Glutamatergic neuron (in vitro differentiated cells): ENCODE measurements at regions not wholly inside any gene's neighbourhood (a gene's known extent, or its start where the extent isn't known, plus 50 kb on each side); places are given as distances from the start of the nearest gene placed in this dataset.

ENCODE experiments used
- DNase-seq: peaks from one replicate; pipeline ENCODE4 v3.0.0; 2022
- H3K27ac Mint-ChIP-seq: one replicate; pipeline ENCODE4 v1.8.0; 2020; ENCODE audit warnings: mild to moderate bottlenecking, mixed read lengths, inconsistent platforms; ENCODE audit not compliant: unreplicated experiment
- H3K27me3 Mint-ChIP-seq: one replicate; pipeline ENCODE4 v1.8.0; 2020; ENCODE audit warnings: mild to moderate bottlenecking, moderate library complexity, mixed read lengths, inconsistent platforms; ENCODE audit not compliant: unreplicated experiment
- H3K36me3 Mint-ChIP-seq: one replicate; pipeline ENCODE4 v1.8.0; 2020; ENCODE audit warnings: mild to moderate bottlenecking, mixed read lengths, inconsistent platforms; ENCODE audit not compliant: unreplicated experiment
- H3K4me1 Mint-ChIP-seq: one replicate; pipeline ENCODE4 v1.8.0; 2020; ENCODE audit warnings: mild to moderate bottlenecking, low read depth, mixed read lengths, inconsistent platforms; ENCODE audit not compliant: unreplicated experiment
- H3K4me3 Mint-ChIP-seq: one replicate; pipeline ENCODE4 v1.8.0; 2020; ENCODE audit warnings: mild to moderate bottlenecking, mixed read lengths, inconsistent platforms; ENCODE audit not compliant: unreplicated experiment
- H3K9me3 Mint-ChIP-seq: one replicate; pipeline ENCODE4 v1.8.0; 2020; ENCODE audit warnings: mild to moderate bottlenecking, moderate library complexity, mixed read lengths, inconsistent platforms; ENCODE audit not compliant: unreplicated experiment
- TF ChIP-seq, protein P1 (sequence below): fragments of 200-600 bp; sonication (generic); IDR thresholded peaks from one replicate; pipeline ENCODE4 v1.5.0; 2021; ENCODE audit not compliant: partially characterized antibody, unreplicated experiment

GRCh38 chr2:196322973-196323810, 151.8 kb upstream of the STK17B start:
- DNase-seq, result no peak
- Mint-ChIP-seq H3K4me1 (peaks cover 4% of the 10 kb centered on the region), H3K36me3 (peaks cover 5% of the 10 kb centered on the region)

GRCh38 chr2:196324211-196324610, 152.8 kb upstream of the STK17B start:
- TF ChIP-seq, protein P1, sequence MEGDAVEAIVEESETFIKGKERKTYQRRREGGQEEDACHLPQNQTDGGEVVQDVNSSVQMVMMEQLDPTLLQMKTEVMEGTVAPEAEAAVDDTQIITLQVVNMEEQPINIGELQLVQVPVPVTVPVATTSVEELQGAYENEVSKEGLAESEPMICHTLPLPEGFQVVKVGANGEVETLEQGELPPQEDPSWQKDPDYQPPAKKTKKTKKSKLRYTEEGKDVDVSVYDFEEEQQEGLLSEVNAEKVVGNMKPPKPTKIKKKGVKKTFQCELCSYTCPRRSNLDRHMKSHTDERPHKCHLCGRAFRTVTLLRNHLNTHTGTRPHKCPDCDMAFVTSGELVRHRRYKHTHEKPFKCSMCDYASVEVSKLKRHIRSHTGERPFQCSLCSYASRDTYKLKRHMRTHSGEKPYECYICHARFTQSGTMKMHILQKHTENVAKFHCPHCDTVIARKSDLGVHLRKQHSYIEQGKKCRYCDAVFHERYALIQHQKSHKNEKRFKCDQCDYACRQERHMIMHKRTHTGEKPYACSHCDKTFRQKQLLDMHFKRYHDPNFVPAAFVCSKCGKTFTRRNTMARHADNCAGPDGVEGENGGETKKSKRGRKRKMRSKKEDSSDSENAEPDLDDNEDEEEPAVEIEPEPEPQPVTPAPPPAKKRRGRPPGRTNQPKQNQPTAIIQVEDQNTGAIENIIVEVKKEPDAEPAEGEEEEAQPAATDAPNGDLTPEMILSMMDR, result no peak
- peaks cover 4% of the 10 kb centered on the region for H3K27me3 Mint-ChIP-seq
- H3K36me3 Mint-ChIP-seq, result peaks cover 4% of the 10 kb centered on the region
- no peak overlapping the region for H3K27ac Mint-ChIP-seq
- no peak for DNase-seq
- H3K9me3 Mint-ChIP-seq, result peaks cover 11% of the 10 kb centered on the region
- no peak overlapping the region for H3K4me3 Mint-ChIP-seq
- peaks cover 4% of the 10 kb centered on the region for H3K4me1 Mint-ChIP-seq

More at GRCh38 chr2:196322973-196323810, 151.8 kb upstream of the STK17B start:
- TF ChIP-seq, protein P1, result no peak
- peaks cover 4% of the 10 kb centered on the region for H3K27me3 Mint-ChIP-seq
- H3K27ac Mint-ChIP-seq, result no peak overlapping the region
- no peak overlapping the region for H3K4me3 Mint-ChIP-seq
- H3K9me3 Mint-ChIP-seq, result peaks cover 13% of the 10 kb centered on the region

GRCh38 chr2:196328088-196328680, 156.8 kb upstream of the STK17B start:
- TF ChIP-seq, protein P1, result no peak
- Mint-ChIP-seq H3K4me3 (no peak overlapping the region), H3K36me3 (no peaks in the 10 kb centered on the region), H3K27ac (no peak overlapping the region), H3K9me3 (peaks cover 3% of the 10 kb centered on the region), H3K4me1 (peaks cover 17% of the 10 kb centered on the region), H3K27me3 (no peaks in the 10 kb centered on the region)
- no peak for DNase-seq

- Mint-ChIP-seq H3K27ac (no peak overlapping the region), H3K27me3 (no peaks in the 10 kb centered on the region), H3K4me1 (peaks cover 13% of the 10 kb centered on the region), H3K9me3 (peaks cover 3% of the 10 kb centered on the region), H3K36me3 (no peaks in the 10 kb centered on the region), H3K4me3 (no peak overlapping the region)
- DNase-seq, result no peak
- TF ChIP-seq, protein P1, result no peak
Observed at GRCh38 chr2:196329959-196330358, 158.6 kb upstream of the STK17B start.

DNA sequence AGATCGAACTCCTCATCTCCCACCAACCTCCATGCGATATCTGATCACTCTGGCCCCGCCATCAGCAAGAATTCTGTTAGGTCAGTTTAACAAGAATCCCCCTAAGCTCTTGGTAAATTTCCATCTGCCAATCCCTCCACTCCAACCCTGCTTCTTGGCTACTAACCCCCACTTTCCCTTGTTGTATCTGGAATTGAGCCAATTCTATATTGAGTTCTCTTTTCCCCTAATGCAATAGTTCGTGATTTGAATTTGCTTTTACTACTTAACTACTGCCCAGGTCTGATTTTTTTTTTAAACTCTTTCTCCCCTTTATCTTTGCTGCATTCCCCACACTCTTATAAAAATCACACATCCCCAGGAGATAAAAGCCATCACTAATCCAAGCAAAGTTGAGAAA, 159.3 kb upstream of the STK17B start:
- DNase-seq, result no peak
- Mint-ChIP-seq H3K36me3 (peaks cover 1% of the 10 kb centered on the region), H3K4me3 (no peak overlapping the region), H3K9me3 (peaks cover 3% of the 10 kb centered on the region), H3K4me1 (peaks cover 16% of the 10 kb centered on the region), H3K27ac (no peak overlapping the region), H3K27me3 (no peaks in the 10 kb centered on the region)
- TF ChIP-seq, protein P1, result no peak
